Breast epithelium (tissue), 3 donors: ENCODE measurements at regions not wholly inside any gene's neighbourhood (a gene's known extent, or its start where the extent isn't known, plus 50 kb on each side); places are given as distances from the start of the nearest gene placed in this dataset.

Source experiments
- POLR2A ChIP-seq: fragments of 450-650 bp; IDR thresholded peaks from one replicate; pipeline ENCODE4 v1.6.1; 2016; ENCODE audit warnings: antibody characterized with exemption, mild to moderate bottlenecking, moderate library complexity
- TF ChIP-seq, protein P1 (sequence below), 3 donors: fragments of 450-650 bp; IDR thresholded peaks; one replicate each; pipeline ENCODE4 v1.5.1; 2016 to 2017; ENCODE audit warnings: antibody characterized with exemption in 3 of 3, mild to moderate bottlenecking in 3 of 3, moderate library complexity in 3 of 3

DNA sequence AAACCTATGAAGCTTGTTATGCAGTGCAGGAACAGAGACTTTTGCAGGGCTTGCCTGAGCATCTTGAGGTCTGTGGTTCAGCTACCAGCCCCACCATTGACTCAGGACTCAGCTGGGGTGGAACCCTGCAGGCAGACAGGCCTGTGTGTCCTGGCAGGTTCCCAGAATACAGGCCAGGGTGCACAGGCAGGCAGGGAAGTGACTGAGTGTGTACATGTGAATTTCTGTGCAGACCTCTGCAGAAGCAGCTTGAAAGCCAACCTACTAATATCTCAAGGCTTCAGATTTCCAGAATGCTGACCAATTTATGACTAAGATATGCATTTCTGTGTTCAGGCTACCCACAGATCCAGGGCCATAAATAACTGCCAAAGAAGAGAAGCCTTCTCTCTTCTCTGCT, 254.4 kb downstream of the DLEU7 start:
- no peak for TF ChIP-seq POLR2A
- TF ChIP-seq, protein P1, sequence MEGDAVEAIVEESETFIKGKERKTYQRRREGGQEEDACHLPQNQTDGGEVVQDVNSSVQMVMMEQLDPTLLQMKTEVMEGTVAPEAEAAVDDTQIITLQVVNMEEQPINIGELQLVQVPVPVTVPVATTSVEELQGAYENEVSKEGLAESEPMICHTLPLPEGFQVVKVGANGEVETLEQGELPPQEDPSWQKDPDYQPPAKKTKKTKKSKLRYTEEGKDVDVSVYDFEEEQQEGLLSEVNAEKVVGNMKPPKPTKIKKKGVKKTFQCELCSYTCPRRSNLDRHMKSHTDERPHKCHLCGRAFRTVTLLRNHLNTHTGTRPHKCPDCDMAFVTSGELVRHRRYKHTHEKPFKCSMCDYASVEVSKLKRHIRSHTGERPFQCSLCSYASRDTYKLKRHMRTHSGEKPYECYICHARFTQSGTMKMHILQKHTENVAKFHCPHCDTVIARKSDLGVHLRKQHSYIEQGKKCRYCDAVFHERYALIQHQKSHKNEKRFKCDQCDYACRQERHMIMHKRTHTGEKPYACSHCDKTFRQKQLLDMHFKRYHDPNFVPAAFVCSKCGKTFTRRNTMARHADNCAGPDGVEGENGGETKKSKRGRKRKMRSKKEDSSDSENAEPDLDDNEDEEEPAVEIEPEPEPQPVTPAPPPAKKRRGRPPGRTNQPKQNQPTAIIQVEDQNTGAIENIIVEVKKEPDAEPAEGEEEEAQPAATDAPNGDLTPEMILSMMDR (IDR thresholded peaks at IDR 0.05): no peak
